ENCODE measurements at regions not wholly inside any gene's neighbourhood (a gene's known extent, or its start where the extent isn't known, plus 50 kb on each side); places are given as distances from the start of the nearest gene placed in this dataset.

DNA sequence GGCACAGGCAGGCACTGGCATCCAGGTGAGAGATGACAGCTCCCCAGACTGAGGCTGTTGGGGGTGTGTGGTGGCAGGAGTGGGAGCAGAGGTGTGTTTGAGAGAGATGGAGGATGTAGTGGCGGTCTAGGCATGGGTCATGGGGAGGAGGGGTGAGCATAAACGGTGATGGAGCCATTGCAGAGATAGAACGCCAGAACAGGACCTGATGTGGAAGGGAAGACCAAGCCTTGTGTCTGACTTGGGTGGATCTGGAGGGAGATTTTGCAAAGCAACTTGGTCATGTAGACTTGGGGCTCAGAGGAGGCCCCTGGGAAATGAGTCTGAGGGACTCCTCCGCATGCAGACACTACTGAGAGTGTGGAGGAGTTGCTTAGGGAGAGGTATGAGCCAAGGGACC is 50.0 kb upstream of the CLDN5 start:
- H3K27me3 Mint-ChIP-seq (ENCODE audit: insufficient read depth): peaks cover 9% of the 10 kb centered on the region
- no peaks in the 10 kb centered on the region for H3K9me3 Mint-ChIP-seq
- no peak for TF ChIP-seq CTCF (IDR thresholded peaks at IDR 0.05)
- no peak overlapping the region for H3K4me3 Mint-ChIP-seq
- DNase-seq: no peak
- H3K36me3 Mint-ChIP-seq (ENCODE audit: low read depth): no peaks in the 10 kb centered on the region
- H3K27ac Mint-ChIP-seq: no peak overlapping the region
- peaks cover 36% of the 10 kb centered on the region for H3K4me1 Mint-ChIP-seq (ENCODE audit: low read depth)

DNA sequence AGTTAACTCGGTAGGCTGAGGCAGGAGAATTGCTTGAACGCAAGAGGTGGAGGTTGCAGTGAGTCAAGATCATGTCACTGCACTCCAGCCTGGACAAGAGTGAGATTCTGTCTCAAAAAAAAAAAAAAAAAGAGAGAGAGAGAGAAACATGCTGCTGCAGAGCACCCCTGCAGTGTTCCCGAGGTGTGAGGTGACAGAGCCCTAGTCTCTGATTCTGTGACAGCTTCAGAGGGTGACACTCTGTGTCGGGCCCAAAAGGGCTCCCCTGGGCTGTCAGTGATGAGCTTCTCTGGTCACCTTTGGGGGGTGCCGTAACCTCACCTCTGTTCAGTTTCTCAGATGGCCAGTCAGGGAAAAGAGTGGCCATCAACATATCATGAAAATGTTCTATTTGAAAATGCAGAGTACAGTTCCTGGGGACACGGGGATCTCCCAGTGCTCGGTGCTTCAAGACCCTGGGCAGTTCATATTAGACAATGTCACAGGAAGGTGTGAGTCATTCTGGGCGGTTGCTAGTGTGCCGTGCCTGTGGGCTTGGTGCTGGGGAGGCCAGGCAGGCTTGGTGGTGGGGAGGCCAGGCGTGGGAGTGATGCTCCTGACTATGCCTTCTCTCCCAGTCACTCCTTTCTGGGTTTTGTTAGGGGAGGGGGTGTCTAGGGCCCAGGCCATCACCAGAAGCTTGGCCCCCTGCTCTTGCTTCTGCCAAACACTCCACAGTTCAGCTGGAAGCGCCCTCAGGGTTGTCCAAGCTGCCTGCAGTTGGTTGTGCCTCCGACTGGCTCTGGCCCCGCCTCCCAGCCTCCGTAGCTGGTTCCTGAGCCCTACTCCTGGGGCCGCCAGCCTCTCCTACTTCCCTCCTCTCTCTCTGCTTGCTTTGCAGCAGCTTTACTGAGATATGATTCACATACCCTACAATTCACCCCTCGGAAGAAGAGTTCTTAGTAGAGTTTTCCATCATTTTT is 52.5 kb upstream of the CLDN5 start:
- Mint-ChIP-seq H3K4me1 (ENCODE audit: low read depth) (peaks cover 31% of the 10 kb centered on the region), H3K4me3 (peak overlapping the region; percentile 55), H3K36me3 (ENCODE audit: low read depth) (no peaks in the 10 kb centered on the region), H3K27ac (peak overlapping the region; percentile 71), H3K27me3 (ENCODE audit: insufficient read depth) (peaks cover 9% of the 10 kb centered on the region), H3K9me3 (no peaks in the 10 kb centered on the region)
- peak; percentile 53 for DNase-seq
- no peak for TF ChIP-seq CTCF (IDR thresholded peaks at IDR 0.05)

GRCh38 chr22:19577422-19577966 is 53.3 kb upstream of the CLDN5 start:
- Mint-ChIP-seq H3K4me1 (ENCODE audit: low read depth) (peaks cover 28% of the 10 kb centered on the region), H3K27me3 (ENCODE audit: insufficient read depth) (peaks cover 9% of the 10 kb centered on the region), H3K9me3 (no peaks in the 10 kb centered on the region), H3K36me3 (ENCODE audit: low read depth) (no peaks in the 10 kb centered on the region), H3K4me3 (peak overlapping the region; percentile 55), H3K27ac (peak overlapping the region; percentile 71)
- TF ChIP-seq CTCF (IDR thresholded peaks at IDR 0.05): no peak
- DNase-seq: no peak

GRCh38 chr22:19578180-19579004 is 54.2 kb upstream of the CLDN5 start:
- DNase-seq: no peak
- Mint-ChIP-seq H3K36me3 (ENCODE audit: low read depth) (no peaks in the 10 kb centered on the region), H3K27ac (no peak overlapping the region), H3K4me3 (no peak overlapping the region), H3K27me3 (ENCODE audit: insufficient read depth) (peaks cover 13% of the 10 kb centered on the region), H3K4me1 (ENCODE audit: low read depth) (peaks cover 28% of the 10 kb centered on the region), H3K9me3 (no peaks in the 10 kb centered on the region)
- no peak for TF ChIP-seq CTCF (IDR thresholded peaks at IDR 0.05)

GRCh38 chr22:19579115-19579811 is 55.1 kb upstream of the CLDN5 start:
- no peak for DNase-seq
- peaks cover 28% of the 10 kb centered on the region for H3K4me1 Mint-ChIP-seq (ENCODE audit: low read depth)
- no peaks in the 10 kb centered on the region for H3K9me3 Mint-ChIP-seq
- TF ChIP-seq CTCF (IDR thresholded peaks at IDR 0.05): no peak
- H3K27me3 Mint-ChIP-seq (ENCODE audit: insufficient read depth): peaks cover 7% of the 10 kb centered on the region
- H3K27ac Mint-ChIP-seq: no peak overlapping the region
- no peaks in the 10 kb centered on the region for H3K36me3 Mint-ChIP-seq (ENCODE audit: low read depth)
- no peak overlapping the region for H3K4me3 Mint-ChIP-seq
